H9 (cell line): ENCODE measurements at regions not wholly inside any gene's neighbourhood (a gene's known extent, or its start where the extent isn't known, plus 50 kb on each side); places are given as distances from the start of the nearest gene placed in this dataset.

Experiments used
- DNase-seq: peaks from one replicate; pipeline ENCODE4 v3.0.0-alpha.2; 2017
- H2AFZ ChIP-seq: one replicate; pipeline ENCODE4 v1.6.1; 2013; ENCODE audit warnings: mild to moderate bottlenecking, low read length, control low read depth, moderate library complexity
- H2AK5ac ChIP-seq: 2 replicates; pipeline ENCODE4 v1.6.1; 2013; ENCODE audit warnings: low read length, control low read depth, mixed read lengths; ENCODE audit not compliant: insufficient read length
- H2BK120ac ChIP-seq: one replicate; pipeline ENCODE4 v1.6.1; 2013; ENCODE audit warnings: low read depth, mild to moderate bottlenecking, low read length, control low read depth, inconsistent platforms; ENCODE audit not compliant: poor library complexity, severe bottlenecking
- H2BK12ac ChIP-seq: 2 replicates; pipeline ENCODE4 v1.6.1; 2013; ENCODE audit warnings: low read length, control low read depth, mixed read lengths, low read depth; ENCODE audit not compliant: insufficient read length
- H2BK15ac ChIP-seq: 2 replicates; pipeline ENCODE4 v1.6.1; 2013; ENCODE audit warnings: low read depth, low read length, control low read depth
- H2BK20ac ChIP-seq: one replicate; pipeline ENCODE4 v1.6.1; 2013; ENCODE audit warnings: low read depth, mild to moderate bottlenecking, low read length, control low read depth, inconsistent platforms; ENCODE audit not compliant: poor library complexity, severe bottlenecking
- H2BK5ac ChIP-seq: 2 replicates; pipeline ENCODE4 v1.6.1; 2013; ENCODE audit warnings: low read length, control low read depth, mixed read lengths; ENCODE audit not compliant: insufficient read length
- H3K14ac ChIP-seq: 2 replicates; pipeline ENCODE4 v1.6.1; 2013; ENCODE audit warnings: low read length, control low read depth; ENCODE audit not compliant: insufficient read depth
- H3K18ac ChIP-seq: 2 replicates; pipeline ENCODE4 v1.6.1; 2013; ENCODE audit warnings: low read depth, mild to moderate bottlenecking, mixed read lengths, low read length, control low read depth; ENCODE audit not compliant: insufficient read length
- H3K23ac ChIP-seq: 2 replicates; pipeline ENCODE4 v1.6.1; 2013; ENCODE audit warnings: low read length, control low read depth, mixed read lengths, low read depth; ENCODE audit not compliant: insufficient read length
- H3K23me2 ChIP-seq: 2 replicates; pipeline ENCODE4 v1.6.1; 2013; ENCODE audit warnings: low read depth, mild to moderate bottlenecking, mixed read lengths, low read length, control low read depth; ENCODE audit not compliant: insufficient read length, poor library complexity, severe bottlenecking
- H3K27ac ChIP-seq: 2 replicates; pipeline ENCODE4 v1.5.1; 2013; ENCODE audit warnings: low read length, control low read depth, mixed read lengths, low read depth; ENCODE audit not compliant: insufficient read length
- H3K27me3 ChIP-seq: 2 replicates; pipeline ENCODE4 v1.6.1; 2013; ENCODE audit warnings: low read length, control low read depth, inconsistent platforms; ENCODE audit not compliant: insufficient read depth
- H3K4ac ChIP-seq: 2 replicates; pipeline ENCODE4 v1.6.1; 2013; ENCODE audit warnings: low read depth, mild to moderate bottlenecking, control low read depth, inconsistent platforms, low read length, moderate library complexity
- H3K4me1 ChIP-seq: 2 replicates; pipeline ENCODE4 v1.6.1; 2013; ENCODE audit warnings: low read length, control low read depth, inconsistent platforms; ENCODE audit not compliant: insufficient read depth
- H3K4me2 ChIP-seq: 2 replicates; pipeline ENCODE4 v1.6.1; 2013; ENCODE audit warnings: low read length, control low read depth, mixed read lengths; ENCODE audit not compliant: insufficient read length, insufficient read depth
- H3K56ac ChIP-seq: 2 replicates; pipeline ENCODE4 v1.6.1; 2013; ENCODE audit warnings: low read depth, mild to moderate bottlenecking, mixed read lengths, low read length, control low read depth; ENCODE audit not compliant: insufficient read length
- H3K79me1 ChIP-seq: 2 replicates; pipeline ENCODE4 v1.6.1; 2013; ENCODE audit warnings: low read depth, mild to moderate bottlenecking, moderate library complexity, low read length, control low read depth, inconsistent platforms; ENCODE audit not compliant: insufficient read depth, poor library complexity, severe bottlenecking
- H3K79me2 ChIP-seq: 2 replicates; pipeline ENCODE4 v1.6.1; 2013; ENCODE audit warnings: low read length, control low read depth, inconsistent platforms; ENCODE audit not compliant: insufficient read depth
- H3K9ac ChIP-seq: 2 replicates; pipeline ENCODE4 v1.6.1; 2013; ENCODE audit warnings: low read length, control low read depth, mixed read lengths; ENCODE audit not compliant: insufficient read length; ENCODE audit errors: extremely low read depth
- H3K9me3 ChIP-seq: one replicate; pipeline ENCODE4 v1.6.1; 2013; ENCODE audit warnings: low read depth, low read length, inconsistent platforms; ENCODE audit not compliant: control insufficient read depth
- H3T11ph ChIP-seq: one replicate; pipeline ENCODE4 v1.6.1; 2013; ENCODE audit warnings: mild to moderate bottlenecking, low read length, control low read depth, inconsistent platforms
- H4K20me1 ChIP-seq: one replicate; pipeline ENCODE4 v1.6.1; 2013; ENCODE audit not compliant: control insufficient read depth, insufficient read length, insufficient read depth
- H4K5ac ChIP-seq: 2 replicates; pipeline ENCODE4 v1.6.1; 2013; ENCODE audit warnings: low read depth, mild to moderate bottlenecking, mixed read lengths, low read length, control low read depth; ENCODE audit not compliant: insufficient read length
- H4K8ac ChIP-seq: replicated peaks from 2 replicates; pipeline ENCODE4 v1.6.1; 2013; ENCODE audit warnings: low read length, control low read depth, mixed read lengths, low read depth; ENCODE audit not compliant: insufficient read length
- H4K91ac ChIP-seq: 2 replicates; pipeline ENCODE4 v1.6.1; 2013; ENCODE audit warnings: low read depth, mild to moderate bottlenecking, moderate library complexity, mixed read lengths, low read length, control low read depth; ENCODE audit not compliant: insufficient read length
- H3K27ac Mint-ChIP-seq, 3 experiments: 2 replicates in 2 of 3; 3 replicates in 1 of 3; pipeline ENCODE4 v1.8.0; 2020 to 2021; ENCODE audit warnings: mixed read lengths in 3 of 3, mild to moderate bottlenecking in 1 of 3, moderate library complexity in 1 of 3
- H3K27me3 Mint-ChIP-seq: 2 replicates; pipeline ENCODE4 v1.8.0; 2021; ENCODE audit warnings: low read depth, mild to moderate bottlenecking, moderate library complexity, mixed read lengths
- H3K36me3 Mint-ChIP-seq, 3 experiments: 2 replicates in 2 of 3; 3 replicates in 1 of 3; pipeline ENCODE4 v1.8.0; 2020 to 2021; ENCODE audit warnings: low read depth in 3 of 3, mixed read lengths in 3 of 3; ENCODE audit not compliant: insufficient read depth in 1 of 3
- H3K4me1 Mint-ChIP-seq, 2 experiments: 2 replicates each; pipeline ENCODE4 v1.8.0; 2020; ENCODE audit warnings: mixed read lengths in 2 of 2
- H3K4me3 Mint-ChIP-seq, 2 experiments: 2 replicates in 1 of 2; 3 replicates in 1 of 2; pipeline ENCODE4 v1.8.0; 2020 to 2021; ENCODE audit warnings: mild to moderate bottlenecking in 2 of 2, mixed read lengths in 2 of 2, moderate library complexity in 1 of 2
- H3K9me3 Mint-ChIP-seq, 2 experiments: 2 replicates in 1 of 2; 3 replicates in 1 of 2; pipeline ENCODE4 v1.8.0; 2020; ENCODE audit warnings: mild to moderate bottlenecking in 2 of 2, mixed read lengths in 2 of 2, moderate library complexity in 1 of 2
- WGBS: extraction: QIAGEN DNeasy Blood & Tissue Kit; methylation state at CpG from one replicate; pipeline ENCODE4 v1.1.7; 2013; ENCODE audit warnings: missing lambda C conversion rate, low lambda C conversion rate, mixed read lengths; ENCODE audit not compliant: insufficient read length; ENCODE audit errors: extremely low coverage; 5-methylcytosine and 5-hydroxymethylcytosine counted together
- TF ChIP-seq, protein P1 (sequence below): fragments of 200-600 bp; sonication (generic); conservative IDR thresholded peaks from 3 replicates; pipeline ENCODE4 v1.8.0; 2021; ENCODE audit warnings: antibody characterized with exemption, mild to moderate bottlenecking

DNA sequence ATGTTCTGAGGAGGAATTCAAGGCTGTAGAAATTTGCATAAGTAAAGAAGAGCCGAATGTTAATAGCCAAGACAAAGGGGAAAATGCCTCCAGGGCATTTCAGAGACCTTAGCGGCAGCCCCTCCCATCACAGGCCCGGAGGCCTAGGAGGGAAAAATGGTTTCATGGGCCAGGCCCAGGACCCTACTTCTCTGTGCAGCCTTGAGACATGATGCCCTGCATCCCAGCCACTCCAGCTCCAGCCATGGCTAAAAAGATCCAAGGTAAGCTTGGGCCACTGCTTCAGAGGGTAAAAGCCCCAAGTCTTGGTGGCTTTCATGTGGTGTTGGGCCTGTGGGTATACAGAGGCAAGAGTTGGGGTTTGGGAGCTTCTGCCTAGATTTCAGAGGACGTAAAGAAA is 225.7 kb downstream of the ARHGAP12 start:
- H3K23ac ChIP-seq: no peak overlapping the region
- no CpG with 5 or more reads among the region's 4 CpGs for WGBS

More for the DNA sequence above, 225.7 kb downstream of the ARHGAP12 start:
- Histone ChIP-seq H3K27ac (no peak overlapping the region), H2AFZ (no peak overlapping the region), H3K56ac (no peak overlapping the region), H3K18ac (no peak overlapping the region), H2BK5ac (no peak overlapping the region), H3K79me2 (no peaks in the 10 kb centered on the region), H3K27me3 (no peaks in the 10 kb centered on the region), H2BK15ac (no peak overlapping the region), H3K23me2 (no peaks in the 10 kb centered on the region), H3K4ac (no peak overlapping the region), H4K5ac (no peak overlapping the region), H3K14ac (no peak overlapping the region), H3K9me3 (peaks cover 16% of the 10 kb centered on the region), H3K9ac (no peak overlapping the region), H4K20me1 (no peaks in the 10 kb centered on the region), H3K4me2 (no peak overlapping the region), H4K8ac (no peak overlapping the region), H4K91ac (no peak overlapping the region), H3T11ph (no peak overlapping the region), H2BK20ac (no peak overlapping the region), H3K79me1 (no peaks in the 10 kb centered on the region), H2BK12ac (no peak overlapping the region), H3K4me1 (no peaks in the 10 kb centered on the region; the same call in 1 of the 2 replicates), H2BK120ac (no peak overlapping the region), H2AK5ac (no peak overlapping the region)
- H3K27ac Mint-ChIP-seq: no peak overlapping the region
- H3K36me3 Mint-ChIP-seq: peaks cover 18 to 38% (median 28%) of the 10 kb centered on the region in 3 experiments
- H3K27me3 Mint-ChIP-seq: peaks cover 4% of the 10 kb centered on the region
- TF ChIP-seq, protein P1, sequence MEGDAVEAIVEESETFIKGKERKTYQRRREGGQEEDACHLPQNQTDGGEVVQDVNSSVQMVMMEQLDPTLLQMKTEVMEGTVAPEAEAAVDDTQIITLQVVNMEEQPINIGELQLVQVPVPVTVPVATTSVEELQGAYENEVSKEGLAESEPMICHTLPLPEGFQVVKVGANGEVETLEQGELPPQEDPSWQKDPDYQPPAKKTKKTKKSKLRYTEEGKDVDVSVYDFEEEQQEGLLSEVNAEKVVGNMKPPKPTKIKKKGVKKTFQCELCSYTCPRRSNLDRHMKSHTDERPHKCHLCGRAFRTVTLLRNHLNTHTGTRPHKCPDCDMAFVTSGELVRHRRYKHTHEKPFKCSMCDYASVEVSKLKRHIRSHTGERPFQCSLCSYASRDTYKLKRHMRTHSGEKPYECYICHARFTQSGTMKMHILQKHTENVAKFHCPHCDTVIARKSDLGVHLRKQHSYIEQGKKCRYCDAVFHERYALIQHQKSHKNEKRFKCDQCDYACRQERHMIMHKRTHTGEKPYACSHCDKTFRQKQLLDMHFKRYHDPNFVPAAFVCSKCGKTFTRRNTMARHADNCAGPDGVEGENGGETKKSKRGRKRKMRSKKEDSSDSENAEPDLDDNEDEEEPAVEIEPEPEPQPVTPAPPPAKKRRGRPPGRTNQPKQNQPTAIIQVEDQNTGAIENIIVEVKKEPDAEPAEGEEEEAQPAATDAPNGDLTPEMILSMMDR: no peak
- DNase-seq: no peak
- peaks cover 44 to 45% of the 10 kb centered on the region in 2 experiments for H3K9me3 Mint-ChIP-seq
- no peak overlapping the region for H3K4me3 Mint-ChIP-seq
- H3K4me1 Mint-ChIP-seq: peaks cover 24 to 30% of the 10 kb centered on the region in 2 experiments
